ENCODE measurements at regions not wholly inside any gene's neighbourhood (a gene's known extent, or its start where the extent isn't known, plus 50 kb on each side); places are given as distances from the start of the nearest gene placed in this dataset.

DNA sequence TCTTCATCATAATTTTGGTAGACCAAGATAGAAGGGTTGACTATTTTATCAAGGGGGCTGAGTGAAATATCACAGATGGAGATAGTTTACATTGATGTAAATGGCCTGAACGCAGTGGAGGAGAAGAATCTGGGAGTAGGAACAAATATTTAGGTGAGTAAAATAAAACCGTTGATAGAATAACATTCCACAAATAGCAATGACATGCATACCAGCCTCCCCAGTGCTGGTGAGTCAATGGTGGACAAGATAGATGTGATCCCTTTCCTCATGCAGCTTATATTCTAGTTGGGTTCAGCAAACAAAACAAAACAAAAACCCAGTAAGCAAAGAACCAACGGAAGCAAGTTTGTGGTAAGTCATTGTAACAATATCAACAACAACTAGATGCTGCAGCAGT lies 385.2 kb downstream of the FAM170A start:
- dilution Hi-C loops (cut with MboI; ENCODE audit: extremely low pct_ligation_motif_present, low sequenced_read_pairs) = no loop called here
- no peaks in the 10 kb centered on the region for H3K79me2 ChIP-seq (ENCODE audit: control insufficient read depth, insufficient read depth, low read length)
- H3K9me3 ChIP-seq (ENCODE audit: control insufficient read depth, low read depth, low read length) = no peaks in the 10 kb centered on the region
- no peaks in the 10 kb centered on the region for H3K9me1 ChIP-seq (ENCODE audit: control insufficient read depth, extremely low read depth, insufficient read depth, low read length)
- H3K4me2 ChIP-seq (ENCODE audit: control insufficient read depth, extremely low read depth, insufficient read depth, low read depth, low read length) = no peak overlapping the region
- no peaks in the 10 kb centered on the region for H4K20me1 ChIP-seq (ENCODE audit: control insufficient read depth, extremely low read depth, insufficient read depth, low read length)
- H3K9ac ChIP-seq (ENCODE audit: control insufficient read depth, extremely low read depth, insufficient read depth, low read length) = no peak overlapping the region
- no peaks in the 10 kb centered on the region for H3K36me3 ChIP-seq (ENCODE audit: control insufficient read depth in 2 of 2, extremely low read depth in 1 of 2, insufficient read depth in 2 of 2, low read length in 2 of 2)
- no peaks in the 10 kb centered on the region for H3K27me3 ChIP-seq (ENCODE audit: control insufficient read depth, extremely low read depth, insufficient read depth, low read length)
- H3K4me1 ChIP-seq (ENCODE audit: control insufficient read depth, extremely low read depth, insufficient read depth, low read length) = no peaks in the 10 kb centered on the region
- H3K4me3 ChIP-seq (ENCODE audit: control insufficient read depth in 2 of 3, extremely low read depth in 1 of 3, insufficient read depth in 2 of 3, low read depth in 1 of 3, low read length in 3 of 3) = no peak overlapping the region
- TF ChIP-seq, protein P1, sequence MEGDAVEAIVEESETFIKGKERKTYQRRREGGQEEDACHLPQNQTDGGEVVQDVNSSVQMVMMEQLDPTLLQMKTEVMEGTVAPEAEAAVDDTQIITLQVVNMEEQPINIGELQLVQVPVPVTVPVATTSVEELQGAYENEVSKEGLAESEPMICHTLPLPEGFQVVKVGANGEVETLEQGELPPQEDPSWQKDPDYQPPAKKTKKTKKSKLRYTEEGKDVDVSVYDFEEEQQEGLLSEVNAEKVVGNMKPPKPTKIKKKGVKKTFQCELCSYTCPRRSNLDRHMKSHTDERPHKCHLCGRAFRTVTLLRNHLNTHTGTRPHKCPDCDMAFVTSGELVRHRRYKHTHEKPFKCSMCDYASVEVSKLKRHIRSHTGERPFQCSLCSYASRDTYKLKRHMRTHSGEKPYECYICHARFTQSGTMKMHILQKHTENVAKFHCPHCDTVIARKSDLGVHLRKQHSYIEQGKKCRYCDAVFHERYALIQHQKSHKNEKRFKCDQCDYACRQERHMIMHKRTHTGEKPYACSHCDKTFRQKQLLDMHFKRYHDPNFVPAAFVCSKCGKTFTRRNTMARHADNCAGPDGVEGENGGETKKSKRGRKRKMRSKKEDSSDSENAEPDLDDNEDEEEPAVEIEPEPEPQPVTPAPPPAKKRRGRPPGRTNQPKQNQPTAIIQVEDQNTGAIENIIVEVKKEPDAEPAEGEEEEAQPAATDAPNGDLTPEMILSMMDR (optimal IDR thresholded peaks at IDR 0.05 in 1 of 3, IDR thresholded peaks at IDR 0.05 in 1 of 3, conservative IDR thresholded peaks at IDR 0.05 in 1 of 3; ENCODE audit: extremely low read depth in 1 of 3, insufficient read depth in 2 of 3, low read length in 3 of 3) = no peak
- TF ChIP-seq EZH2 (IDR thresholded peaks at IDR 0.05; ENCODE audit: low read length) = no peak
- H2AFZ ChIP-seq (ENCODE audit: control insufficient read depth, low read length) = no peak overlapping the region
- FAIRE-seq (no peak), DNase-seq (ENCODE audit: low read depth, low spot score) (no peak)
- no peak overlapping the region for H3K27ac ChIP-seq (ENCODE audit: control insufficient read depth, insufficient read depth, low read length)

DNA sequence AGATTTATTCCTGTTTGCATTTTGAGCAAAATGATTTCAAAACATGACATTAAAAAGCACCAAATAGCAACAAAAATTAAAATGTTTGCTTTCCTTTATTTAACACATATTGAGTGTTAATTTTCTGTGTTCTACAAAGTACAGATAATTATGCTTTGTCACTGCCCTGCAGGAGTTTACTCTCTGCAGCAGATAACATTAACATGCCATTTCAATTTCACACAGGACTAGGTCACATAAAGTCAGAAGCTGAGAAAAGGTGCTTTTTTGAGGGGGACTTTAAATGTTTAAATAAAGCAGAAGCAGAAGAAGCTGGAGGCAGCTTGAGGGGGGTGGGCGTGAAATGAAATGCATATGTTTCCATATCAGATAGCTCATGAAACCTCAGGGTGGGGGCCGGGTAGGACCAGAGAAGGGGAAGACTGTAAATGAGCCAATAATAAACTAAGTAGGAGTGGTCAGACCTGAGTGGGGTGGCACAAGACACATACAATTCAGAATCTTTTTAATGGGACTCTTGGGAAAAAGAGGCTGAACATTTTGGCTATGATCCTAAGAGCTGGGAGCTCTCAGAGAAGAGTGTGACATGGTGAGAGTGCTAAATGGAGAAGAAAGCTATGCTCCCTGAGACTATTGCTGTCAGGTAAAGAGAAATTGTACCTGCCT lies 387.5 kb downstream of the FAM170A start:
- Histone ChIP-seq H3K27me3 (ENCODE audit: control insufficient read depth, extremely low read depth, insufficient read depth, low read length) (no peaks in the 10 kb centered on the region), H3K4me3 (ENCODE audit: control insufficient read depth in 2 of 3, extremely low read depth in 1 of 3, insufficient read depth in 2 of 3, low read depth in 1 of 3, low read length in 3 of 3) (no peak overlapping the region), H3K4me2 (ENCODE audit: control insufficient read depth, extremely low read depth, insufficient read depth, low read depth, low read length) (no peak overlapping the region), H2AFZ (ENCODE audit: control insufficient read depth, low read length) (no peak overlapping the region), H3K4me1 (ENCODE audit: control insufficient read depth, extremely low read depth, insufficient read depth, low read length) (no peaks in the 10 kb centered on the region), H3K36me3 (ENCODE audit: control insufficient read depth in 2 of 2, extremely low read depth in 1 of 2, insufficient read depth in 2 of 2, low read length in 2 of 2) (no peaks in the 10 kb centered on the region), H3K79me2 (ENCODE audit: control insufficient read depth, insufficient read depth, low read length) (no peaks in the 10 kb centered on the region), H4K20me1 (ENCODE audit: control insufficient read depth, extremely low read depth, insufficient read depth, low read length) (no peaks in the 10 kb centered on the region), H3K9me1 (ENCODE audit: control insufficient read depth, extremely low read depth, insufficient read depth, low read length) (no peaks in the 10 kb centered on the region), H3K9me3 (ENCODE audit: control insufficient read depth, low read depth, low read length) (no peaks in the 10 kb centered on the region), H3K27ac (ENCODE audit: control insufficient read depth, insufficient read depth, low read length) (no peak overlapping the region), H3K9ac (ENCODE audit: control insufficient read depth, extremely low read depth, insufficient read depth, low read length) (no peak overlapping the region)
- dilution Hi-C loops (cut with MboI; ENCODE audit: extremely low pct_ligation_motif_present, low sequenced_read_pairs) = no loop called here
- DNase-seq (ENCODE audit: low read depth, low spot score) (no peak), FAIRE-seq (no peak)
- TF ChIP-seq, protein P1 (optimal IDR thresholded peaks at IDR 0.05 in 1 of 3, IDR thresholded peaks at IDR 0.05 in 1 of 3, conservative IDR thresholded peaks at IDR 0.05 in 1 of 3; ENCODE audit: extremely low read depth in 1 of 3, insufficient read depth in 2 of 3, low read length in 3 of 3) = no peak
- no peak for TF ChIP-seq EZH2 (IDR thresholded peaks at IDR 0.05; ENCODE audit: low read length)
